Keratinocyte (primary cell): ENCODE measurements at regions not wholly inside any gene's neighbourhood (a gene's known extent, or its start where the extent isn't known, plus 50 kb on each side); places are given as distances from the start of the nearest gene placed in this dataset.

Source experiments
- DNase-seq: peaks from one replicate; pipeline ENCODE4 v3.0.0-alpha.2; 2011; ENCODE audit warnings: low read depth, missing footprints, low spot score
- FAIRE-seq: peaks from 2 replicates; lab custom pipeline; 2011; peaks lifted over from hg19 to GRCh38; lab: Jason Lieb, UNC
- H2AFZ ChIP-seq: 2 replicates; pipeline ENCODE4 v1.6.0; 2012; ENCODE audit warnings: low read length, control low read depth, inconsistent platforms; ENCODE audit not compliant: control insufficient read depth
- H3K27ac ChIP-seq: 2 replicates; pipeline ENCODE4 v1.5.1; 2011; ENCODE audit warnings: low read length; ENCODE audit not compliant: control insufficient read depth, insufficient read depth
- H3K27me3 ChIP-seq: 3 replicates; pipeline ENCODE4 v1.6.0; 2011; ENCODE audit warnings: low read length; ENCODE audit not compliant: control insufficient read depth, insufficient read depth; ENCODE audit errors: extremely low read depth
- H3K36me3 ChIP-seq, 2 experiments: 2 replicates in 1 of 2; 3 replicates in 1 of 2; pipeline ENCODE4 v1.5.1; 2011; ENCODE audit warnings: low read length in 2 of 2, mild to moderate bottlenecking in 1 of 2; ENCODE audit not compliant: control insufficient read depth in 2 of 2, insufficient read depth in 2 of 2; ENCODE audit errors: extremely low read depth in 1 of 2
- H3K4me1 ChIP-seq: 3 replicates; pipeline ENCODE4 v1.5.1; 2011; ENCODE audit warnings: low read length; ENCODE audit not compliant: control insufficient read depth, insufficient read depth; ENCODE audit errors: extremely low read depth
- H3K4me2 ChIP-seq: 3 replicates; pipeline ENCODE4 v1.6.0; 2011; ENCODE audit warnings: low read depth, low read length; ENCODE audit not compliant: control insufficient read depth, insufficient read depth; ENCODE audit errors: extremely low read depth
- H3K4me3 ChIP-seq, 3 experiments: fragments of 200-600 bp in 1 of 3; sonication (generic) in 1 of 3; 2 replicates in 2 of 3; 3 replicates in 1 of 3; pipeline ENCODE4 v1.5.1; 2011 to 2016; ENCODE audit warnings: low read length in 3 of 3, mild to moderate bottlenecking in 3 of 3, control low read depth in 2 of 3, inconsistent platforms in 1 of 3, low read depth in 1 of 3, mixed read lengths in 1 of 3, mixed run types in 1 of 3, moderate library complexity in 1 of 3; ENCODE audit not compliant: control insufficient read depth in 2 of 3, insufficient read depth in 2 of 3; ENCODE audit errors: extremely low read depth in 1 of 3
- H3K79me2 ChIP-seq: 2 replicates; pipeline ENCODE4 v1.6.0; 2012; ENCODE audit warnings: low read length; ENCODE audit not compliant: control insufficient read depth, insufficient read depth
- H3K9ac ChIP-seq: 3 replicates; pipeline ENCODE4 v1.6.0; 2011; ENCODE audit warnings: low read length; ENCODE audit not compliant: control insufficient read depth, insufficient read depth; ENCODE audit errors: extremely low read depth
- H3K9me1 ChIP-seq: 3 replicates; pipeline ENCODE4 v1.6.0; 2011; ENCODE audit warnings: low read length; ENCODE audit not compliant: control insufficient read depth, insufficient read depth; ENCODE audit errors: extremely low read depth
- H3K9me3 ChIP-seq: 2 replicates; pipeline ENCODE4 v1.5.1; 2012; ENCODE audit warnings: low read depth, low read length; ENCODE audit not compliant: control insufficient read depth
- H4K20me1 ChIP-seq: 3 replicates; pipeline ENCODE4 v1.6.0; 2011; ENCODE audit warnings: low read length; ENCODE audit not compliant: control insufficient read depth, insufficient read depth; ENCODE audit errors: extremely low read depth
- CTCF ChIP-seq, 3 experiments: IDR thresholded peaks in 1 of 3; conservative IDR thresholded peaks in 1 of 3; optimal IDR thresholded peaks in 1 of 3; 2 replicates in 2 of 3; 3 replicates in 1 of 3; pipeline versions ENCODE3 to v1.5.1; 2011; ENCODE audit warnings: low read length in 3 of 3, mild to moderate bottlenecking in 3 of 3, moderate library complexity in 2 of 3, control low read depth in 1 of 3, inconsistent platforms in 1 of 3; ENCODE audit not compliant: insufficient read depth in 2 of 3; ENCODE audit errors: extremely low read depth in 1 of 3
- EZH2 ChIP-seq: IDR thresholded peaks from one replicate; pipeline ENCODE4 v1.6.1; 2012; ENCODE audit warnings: inconsistent platforms, mild to moderate bottlenecking, low read length, moderate library complexity
- dilution Hi-C: fragments of 300-500 bp; cut with MboI; formaldehyde crosslinking; loops from one replicate; pipeline ENCODE4 v1.7.0; 2020; ENCODE audit warnings: low sequenced_read_pairs; ENCODE audit not compliant: extremely low pct_ligation_motif_present

- dilution Hi-C loops, result no loop called here
- Histone ChIP-seq H3K9ac (no peak overlapping the region), H2AFZ (no peak overlapping the region), H3K79me2 (no peaks in the 10 kb centered on the region), H3K4me1 (peaks cover 16% of the 10 kb centered on the region), H3K27ac (no peak overlapping the region), H3K4me2 (no peak overlapping the region), H3K9me3 (no peaks in the 10 kb centered on the region), H3K9me1 (no peaks in the 10 kb centered on the region), H3K27me3 (no peaks in the 10 kb centered on the region), H3K4me3 (no peak overlapping the region), H3K36me3 (peaks cover 0 to 2% of the 10 kb centered on the region in 2 experiments), H4K20me1 (no peaks in the 10 kb centered on the region)
- DNase-seq (no peak), FAIRE-seq (no peak)
- TF ChIP-seq CTCF (optimal IDR thresholded peaks at IDR 0.05 in 1 of 3, IDR thresholded peaks at IDR 0.05 in 1 of 3, conservative IDR thresholded peaks at IDR 0.05 in 1 of 3; ENCODE audit: extremely low read depth in 1 of 3, insufficient read depth in 2 of 3, low read length in 3 of 3), result no peak
- no peak for TF ChIP-seq EZH2
Observed at GRCh38 chr2:146870691-146871090, 974.1 kb upstream of the ACVR2A start.

GRCh38 chr2:146869328-146869727 is 975.5 kb upstream of the ACVR2A start:
- no peak for TF ChIP-seq EZH2
- no peak for TF ChIP-seq CTCF (optimal IDR thresholded peaks at IDR 0.05 in 1 of 3, IDR thresholded peaks at IDR 0.05 in 1 of 3, conservative IDR thresholded peaks at IDR 0.05 in 1 of 3; ENCODE audit: extremely low read depth in 1 of 3, insufficient read depth in 2 of 3, low read length in 3 of 3)
- H3K79me2 ChIP-seq, result no peaks in the 10 kb centered on the region

More at GRCh38 chr2:146869328-146869727, 975.5 kb upstream of the ACVR2A start:
- H2AFZ ChIP-seq, result no peak overlapping the region
- FAIRE-seq (no peak), DNase-seq (no peak)
- H3K4me3 ChIP-seq, result no peak overlapping the region
- H4K20me1 ChIP-seq, result no peaks in the 10 kb centered on the region
- dilution Hi-C loops, result no loop called here
- H3K4me1 ChIP-seq, result peaks cover 9% of the 10 kb centered on the region
- no peaks in the 10 kb centered on the region for H3K9me3 ChIP-seq
- no peak overlapping the region for H3K4me2 ChIP-seq
- peaks cover 0 to 2% of the 10 kb centered on the region in 2 experiments for H3K36me3 ChIP-seq
- H3K27me3 ChIP-seq, result no peaks in the 10 kb centered on the region
- no peaks in the 10 kb centered on the region for H3K9me1 ChIP-seq
- H3K9ac ChIP-seq, result no peak overlapping the region
- H3K27ac ChIP-seq, result no peak overlapping the region
